HepG2 (cell line): ENCODE measurements at regions not wholly inside any gene's neighbourhood (a gene's known extent, or its start where the extent isn't known, plus 50 kb on each side); places are given as distances from the start of the nearest gene placed in this dataset.

Experiments
- ATAC-seq: fragments of 200-7000 bp; cut with Tn5 transposase; 3 replicates; pipeline ENCODE4 v1.9.1; 2020; ENCODE audit warnings: mild to moderate bottlenecking, moderate library complexity
- BruUV-seq: library from RNA; stranded (reverse); fragments of 400-500 nt; replicated peaks from 2 replicates; lab custom pipeline; 2021; lab: Mats Ljungman, UMichigan
- CTCF ChIA-PET: fragments of 300-600 bp; formaldehyde crosslinking; extraction: SDS; loops from one replicate; lab custom pipeline; 2021; ENCODE audit warnings: low total read pairs, inconsistent platforms, low intra/inter-chr PET ratio; lab: Yijun Ruan, JAX
- POLR2A ChIA-PET: fragments of 350-600 bp; sonication (Branson Sonifier 250); formaldehyde crosslinking; loops from one replicate; lab custom pipeline; 2020; ENCODE audit warnings: antibody characterized with exemption, inconsistent platforms; lab: Yijun Ruan, JAX
- DNase-seq: peaks from one replicate; pipeline ENCODE4 v3.0.0-alpha.2; 2015; ENCODE audit warnings: low spot score
- FAIRE-seq: peaks from 3 replicates; lab custom pipeline; 2011; peaks lifted over from hg19 to GRCh38; lab: Jason Lieb, UNC
- H2AFZ ChIP-seq: one replicate; pipeline ENCODE4 v1.6.1; 2011; ENCODE audit warnings: low read length, inconsistent platforms
- H3K27ac ChIP-seq: fragments of 300-600 bp; 3 replicates; pipeline ENCODE4 v1.8.0; 2011; ENCODE audit warnings: mixed run types, mild to moderate bottlenecking, mixed read lengths, low read length, inconsistent platforms; ENCODE audit not compliant: insufficient read depth; ENCODE audit errors: extremely low read length
- H3K27me3 ChIP-seq, 2 experiments: fragments of 200-600 bp in 1 of 2; 2 replicates in 1 of 2; 3 replicates in 1 of 2; pipeline versions ENCODE4 v1.6.0 to v1.8.0; 2011; ENCODE audit warnings: low read length in 2 of 2, mild to moderate bottlenecking in 2 of 2, moderate library complexity in 2 of 2, inconsistent platforms in 1 of 2; ENCODE audit not compliant: insufficient read depth in 2 of 2, control insufficient read depth in 1 of 2
- H3K36me3 ChIP-seq, 2 experiments: fragments of 200-600 bp in 1 of 2; replicated peaks in 1 of 2; 2 replicates in 1 of 2; 3 replicates in 1 of 2; pipeline versions ENCODE4 v1.5.1 to v1.8.0; 2011; ENCODE audit warnings: low read length in 2 of 2, inconsistent platforms in 1 of 2; ENCODE audit not compliant: insufficient read depth in 2 of 2, control insufficient read depth in 1 of 2
- H3K4me1 ChIP-seq: 2 replicates; pipeline ENCODE4 v1.5.1; 2012; ENCODE audit warnings: low read length, inconsistent platforms; ENCODE audit not compliant: insufficient read depth
- H3K4me2 ChIP-seq: 2 replicates; pipeline ENCODE4 v1.6.0; 2011; ENCODE audit warnings: low read depth, low read length, inconsistent platforms
- H3K4me3 ChIP-seq, 3 experiments: fragments of 200-600 bp in 1 of 3; sonication (generic), shearing (Covaris generic) in 1 of 3; replicated peaks in 1 of 3; 2 replicates each; pipeline ENCODE4 v1.5.1; 2011 to 2016; ENCODE audit warnings: low read length in 3 of 3, inconsistent platforms in 2 of 3, low read depth in 2 of 3, mild to moderate bottlenecking in 2 of 3, control low read depth in 1 of 3, mixed read lengths in 1 of 3; ENCODE audit not compliant: insufficient read depth in 1 of 3
- H3K79me2 ChIP-seq: one replicate; pipeline ENCODE4 v1.6.1; 2011; ENCODE audit warnings: low read length, inconsistent platforms; ENCODE audit not compliant: insufficient read depth
- H3K9ac ChIP-seq: 2 replicates; pipeline ENCODE4 v1.6.0; 2011; ENCODE audit warnings: mild to moderate bottlenecking, low read depth, low read length, inconsistent platforms; ENCODE audit not compliant: insufficient read depth
- H3K9me3 ChIP-seq: 2 replicates; pipeline ENCODE4 v1.5.1; 2012; ENCODE audit warnings: mild to moderate bottlenecking, low read length
- H4K20me1 ChIP-seq: 2 replicates; pipeline ENCODE4 v1.6.0; 2011; ENCODE audit warnings: inconsistent platforms, mild to moderate bottlenecking, low read length, moderate library complexity; ENCODE audit not compliant: insufficient read depth
- ARID4A ChIP-seq: sonication (generic); formaldehyde crosslinking; IDR thresholded peaks from 2 replicates; pipeline ENCODE4 v1.5.0; 2020; ENCODE audit warnings: mild to moderate bottlenecking, missing genetic modification reagents, borderline replicate concordance
- ATF6 ChIP-seq: sonication (generic); formaldehyde crosslinking; conservative IDR thresholded peaks from 2 replicates; pipeline ENCODE4 v1.4.0; 2020; ENCODE audit warnings: missing genetic modification reagents
- ATF7-NPFF ChIP-seq: sonication (generic); formaldehyde crosslinking; IDR thresholded peaks from 2 replicates; pipeline ENCODE4 v1.8.1; 2023; ENCODE audit warnings: mild to moderate bottlenecking, low read depth, missing genetic modification reagents, moderate library complexity
- FOXA1 ChIP-seq, 2 experiments: fragments of 450-650 bp in 1 of 2; sonication (generic) in 1 of 2; formaldehyde crosslinking in 1 of 2; IDR thresholded peaks; 2 replicates each; pipeline versions ENCODE4 v1.4.0 to v1.6.1; 2016 to 2020; ENCODE audit warnings: missing genetic modification reagents in 1 of 2
- GMEB1 ChIP-seq: sonication (generic); formaldehyde crosslinking; IDR thresholded peaks from 2 replicates; pipeline ENCODE4 v1.5.1; 2020; ENCODE audit warnings: missing genetic modification reagents, mild to moderate bottlenecking, borderline replicate concordance
- HOXD1 ChIP-seq: sonication (generic); formaldehyde crosslinking; IDR thresholded peaks from 2 replicates; pipeline ENCODE4 v1.5.0; 2020; ENCODE audit warnings: missing genetic modification reagents
- MED13 ChIP-seq: sonication (generic); formaldehyde crosslinking; IDR thresholded peaks from 2 replicates; pipeline ENCODE4 v1.5.0; 2020; ENCODE audit warnings: missing genetic modification reagents
- TBX3 ChIP-seq: fragments of 450-650 bp; IDR thresholded peaks from 2 replicates; pipeline ENCODE4 v1.6.1; 2017; ENCODE audit warnings: antibody characterized with exemption, mild to moderate bottlenecking, inconsistent platforms, borderline replicate concordance
- TOPORS ChIP-seq: sonication (generic); formaldehyde crosslinking; IDR thresholded peaks from 2 replicates; pipeline ENCODE4 v1.8.0; 2023; ENCODE audit warnings: mild to moderate bottlenecking, missing genetic modification reagents
- TSC22D2 ChIP-seq: sonication (generic); formaldehyde crosslinking; IDR thresholded peaks from 2 replicates; pipeline ENCODE4 v1.5.1; 2020; ENCODE audit warnings: missing genetic modification reagents, mild to moderate bottlenecking, borderline replicate concordance
- ZNF34 ChIP-seq: sonication (generic); formaldehyde crosslinking; IDR thresholded peaks from 2 replicates; pipeline ENCODE4 v1.4.0; 2020; ENCODE audit warnings: mild to moderate bottlenecking, missing genetic modification reagents, borderline replicate concordance
- ZNF543 ChIP-seq: sonication (generic); formaldehyde crosslinking; IDR thresholded peaks from 2 replicates; pipeline ENCODE4 v1.4.0; 2020; ENCODE audit warnings: mild to moderate bottlenecking, missing genetic modification reagents
- ZNF570 ChIP-seq: sonication (generic); formaldehyde crosslinking; IDR thresholded peaks from 2 replicates; pipeline ENCODE4 v1.4.0; 2020; ENCODE audit warnings: mild to moderate bottlenecking, missing genetic modification reagents, borderline replicate concordance
- ZNF580 ChIP-seq: IDR thresholded peaks from 2 replicates; pipeline ENCODE4 v1.6.1; 2016; ENCODE audit warnings: low read depth, borderline replicate concordance
- ZNF607 ChIP-seq: sonication (generic); formaldehyde crosslinking; IDR thresholded peaks from 2 replicates; pipeline ENCODE4 v1.5.1; 2020; ENCODE audit warnings: missing genetic modification reagents, mild to moderate bottlenecking, borderline replicate concordance
- ZNF672 ChIP-seq: sonication (generic); formaldehyde crosslinking; IDR thresholded peaks from 2 replicates; pipeline ENCODE4 v1.8.1; 2022; ENCODE audit warnings: missing genetic modification reagents
- WGBS: methylation state at CpG from one replicate; pipeline ENCODE4 v1.1.6; 2017; ENCODE audit warnings: low lambda C conversion rate; 5-methylcytosine and 5-hydroxymethylcytosine counted together
- in situ Hi-C: cut with HindIII; loops from 2 replicates; pipeline ENCODE4 v1.10.0; 2017; ENCODE audit warnings: low pct_unique_long_range_greater_than_20kb; ENCODE audit not compliant: extremely low pct_ligation_motif_present
- intact Hi-C: fragments of 100-400 bp; cut with micrococcal nuclease; formaldehyde crosslinking; loops from one replicate; pipeline ENCODE4 v1.10.0; 2022; ENCODE audit not compliant: unreplicated experiment

GRCh38 chr1:58248791-58249190, 297.7 kb downstream of the OMA1 start (continued):
- TF ChIP-seq ZNF570 (CRISPR knock-in tag) (no peak), TOPORS (CRISPR knock-in tag) (no peak), HOXD1 (CRISPR knock-in tag) (no peak)

GRCh38 chr1:58248072-58248471, 298.5 kb downstream of the OMA1 start:
- ATAC-seq (no peak), DNase-seq (no peak), FAIRE-seq (no peak)
- Histone ChIP-seq H3K4me3 (no peak overlapping the region), H3K9ac (no peak overlapping the region), H3K4me2 (no peak overlapping the region), H3K27me3 (peaks cover 1 to 24% of the 10 kb centered on the region in 2 experiments; a peak in 3 of 5 replicates), H2AFZ (no peak overlapping the region), H4K20me1 (no peaks in the 10 kb centered on the region), H3K79me2 (no peaks in the 10 kb centered on the region), H3K36me3 (no peaks in the 10 kb centered on the region), H3K4me1 (no peaks in the 10 kb centered on the region), H3K27ac (no peak overlapping the region), H3K9me3 (no peaks in the 10 kb centered on the region)
- 17% methylated on average over 5 of the region's 5 CpGs for WGBS
- CTCF ChIA-PET: no interaction called here
- POLR2A ChIA-PET: no interaction called here
- in situ Hi-C loops (no loop called here), intact Hi-C loops (no loop called here)
- no TSS peak for BruUV-seq
- no peak for TF ChIP-seq ZNF580
- TF ChIP-seq MED13 (CRISPR knock-in tag): no peak
- TF ChIP-seq FOXA1 (IDR thresholded peaks at IDR 0.05): no peak
- TF ChIP-seq FOXA1 (CRISPR knock-in tag; IDR thresholded peaks at IDR 0.05): no peak
- TF ChIP-seq ATF7-NPFF (CRISPR knock-in tag): no peak
- TF ChIP-seq TBX3: no peak
- no peak for TF ChIP-seq ATF6 (CRISPR knock-in tag)
- TF ChIP-seq GMEB1: no peak
- no peak for TF ChIP-seq ZNF34
- TF ChIP-seq ZNF672 (CRISPR knock-in tag): no peak
- TF ChIP-seq ZNF543 (CRISPR knock-in tag): no peak
- TF ChIP-seq TSC22D2 (CRISPR knock-in tag): no peak
- no peak for TF ChIP-seq ZNF607 (CRISPR knock-in tag)
- TF ChIP-seq ARID4A (CRISPR knock-in tag): no peak
